GM03348 (cell line): ENCODE measurements at regions not wholly inside any gene's neighbourhood (a gene's known extent, or its start where the extent isn't known, plus 50 kb on each side); places are given as distances from the start of the nearest gene placed in this dataset.

Experiments
- DNase-seq: peaks from one replicate; pipeline ENCODE4 v3.0.0; 2012; ENCODE audit warnings: low spot score

GRCh38 chr7:53520841-53521240 is 485.4 kb downstream of the POM121L12 start:
- DNase-seq = no peak

DNA sequence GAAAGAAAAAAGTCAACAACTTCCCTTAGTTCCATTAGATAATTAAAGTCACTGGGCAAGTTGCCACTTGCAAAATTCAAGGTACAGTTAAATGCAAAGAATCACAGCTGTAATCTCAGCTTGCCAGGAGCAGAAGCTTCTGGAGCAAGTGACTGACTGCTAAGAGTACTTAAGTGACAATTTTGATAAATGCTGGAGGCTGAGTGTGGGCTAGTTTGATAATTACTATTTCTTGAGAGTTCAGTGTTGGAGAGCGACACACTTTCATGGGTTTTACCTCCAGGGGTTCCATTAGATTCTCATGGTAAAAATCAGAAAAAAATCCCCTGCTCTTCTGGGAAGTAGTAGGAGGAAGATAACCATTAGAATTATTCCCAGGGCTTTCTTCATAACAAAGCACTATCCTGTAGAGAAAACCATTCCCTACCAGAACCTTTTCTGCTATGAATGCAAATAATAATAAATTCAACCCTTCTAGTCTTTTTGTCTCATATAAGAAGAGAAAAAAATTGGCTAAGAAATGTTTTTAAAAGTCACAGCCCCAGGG is 486.3 kb downstream of the POM121L12 start:
- DNase-seq = no peak

DNA sequence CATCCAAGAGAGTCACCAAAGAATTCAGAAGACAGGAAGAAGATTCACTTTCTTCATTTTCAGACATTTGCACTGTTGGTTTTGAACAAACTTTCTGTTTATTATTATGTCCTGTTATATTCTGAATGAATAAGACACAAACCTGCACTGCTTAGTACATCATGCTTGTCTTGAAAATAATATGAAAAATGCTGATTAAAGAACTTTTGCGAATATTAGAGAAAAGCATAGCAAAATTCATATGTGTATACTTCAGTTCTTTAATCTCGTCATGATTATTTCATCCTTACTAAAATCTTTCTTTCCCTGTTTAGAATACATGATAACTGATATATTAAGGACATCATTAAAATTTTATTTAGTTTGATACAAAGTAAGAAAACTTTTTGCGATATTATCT is 504.1 kb downstream of the POM121L12 start:
- DNase-seq = no peak

DNA sequence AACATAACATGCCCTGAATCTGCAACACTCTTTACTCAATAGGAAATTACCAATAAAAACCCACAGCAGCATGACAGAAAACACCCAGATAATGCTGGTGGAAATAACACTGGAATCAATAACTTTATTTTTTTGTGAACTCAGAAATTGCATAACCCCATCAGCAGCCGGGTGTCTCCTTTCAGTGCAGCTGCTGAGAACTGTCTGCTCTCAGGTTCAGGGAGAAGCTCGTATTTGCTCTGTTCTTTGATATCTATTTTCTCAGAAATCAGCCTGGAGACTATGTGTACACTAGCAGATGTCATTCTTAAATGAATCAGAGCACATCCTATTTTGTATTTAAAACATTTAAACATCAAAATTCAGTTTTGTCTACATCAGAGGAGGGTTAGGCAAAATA is 506.0 kb downstream of the POM121L12 start:
- no peak for DNase-seq

DNA sequence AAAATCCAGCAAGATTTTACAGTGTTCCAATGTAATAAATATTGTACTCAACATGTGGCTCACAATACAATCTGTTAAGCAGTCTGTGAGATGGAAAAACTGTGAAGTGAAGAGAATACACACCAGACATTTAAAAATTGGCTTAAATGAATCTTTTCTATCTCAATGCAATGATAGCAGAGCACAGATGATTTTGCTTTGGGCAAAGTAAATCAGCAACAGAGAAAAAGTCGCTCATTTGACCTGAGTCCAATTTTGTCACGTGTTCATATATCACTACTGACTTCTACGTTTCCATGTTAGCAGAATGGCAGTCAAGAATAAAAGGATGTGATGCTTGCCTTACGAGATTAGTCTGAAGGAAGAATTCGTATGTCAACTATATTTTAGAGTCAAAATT is 506.7 kb downstream of the POM121L12 start:
- no peak for DNase-seq
